Kidney epithelial cell (primary cell): ENCODE measurements at regions not wholly inside any gene's neighbourhood (a gene's known extent, or its start where the extent isn't known, plus 50 kb on each side); places are given as distances from the start of the nearest gene placed in this dataset.

Source experiments
- DNase-seq: peaks from one replicate; pipeline ENCODE4 v3.0.0-alpha.2; 2010; ENCODE audit warnings: low read depth
- H3K27me3 ChIP-seq: 2 replicates; pipeline ENCODE4 v1.6.0; 2011; ENCODE audit warnings: low read length; ENCODE audit not compliant: control insufficient read depth, insufficient read depth
- H3K36me3 ChIP-seq: 2 replicates; pipeline ENCODE4 v1.5.1; 2011; ENCODE audit warnings: low read length; ENCODE audit not compliant: control insufficient read depth, insufficient read depth
- H3K4me3 ChIP-seq: 2 replicates; pipeline ENCODE4 v1.5.1; 2011; ENCODE audit warnings: low read depth, mild to moderate bottlenecking, control low read depth, low read length
- TF ChIP-seq, protein P1 (sequence below): IDR thresholded peaks from 2 replicates; pipeline ENCODE4 v1.5.1; 2011; ENCODE audit warnings: mild to moderate bottlenecking, moderate library complexity, low read length, control low read depth, inconsistent platforms; ENCODE audit not compliant: insufficient read depth, poor library complexity, severe bottlenecking

DNA sequence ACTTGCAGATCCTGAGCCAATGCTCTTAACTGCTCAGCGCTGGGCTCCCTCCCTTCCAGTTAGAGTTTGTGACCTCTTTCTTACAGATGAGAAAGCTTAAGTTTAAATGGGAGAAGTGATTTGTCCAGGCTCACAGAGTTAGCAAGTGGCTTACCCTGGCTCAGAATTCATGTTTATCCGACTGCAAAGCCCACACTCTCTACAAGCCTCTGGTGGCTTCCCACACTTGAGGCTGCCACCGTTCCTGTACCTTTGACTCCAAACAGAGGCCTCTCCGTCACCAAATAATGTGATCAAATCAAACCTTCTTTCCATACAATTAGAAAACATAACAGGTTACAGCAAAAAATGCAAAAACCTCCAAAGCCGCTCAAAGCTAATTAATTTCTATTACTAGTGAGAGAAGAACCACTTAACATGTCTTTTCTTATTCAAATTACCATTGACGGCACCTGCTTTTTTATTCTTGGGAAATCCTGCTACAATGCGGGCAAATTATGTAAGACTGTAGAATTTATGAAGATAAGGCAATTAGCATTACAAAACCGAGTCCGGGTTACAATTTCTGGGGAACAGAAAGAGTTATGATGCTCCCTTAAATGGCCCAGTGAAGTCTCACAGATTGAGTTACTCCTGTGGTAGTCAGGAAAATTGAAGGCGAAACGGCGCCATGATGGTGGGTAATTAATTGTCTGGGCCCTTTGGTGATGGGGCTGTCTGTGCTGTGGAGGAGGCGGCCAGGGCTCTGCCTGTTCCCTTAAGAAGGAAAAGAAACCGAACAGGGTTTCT is 324.3 kb upstream of the POU3F1 start:
- no peak for DNase-seq
- H3K27me3 ChIP-seq, result no peaks in the 10 kb centered on the region
- H3K4me3 ChIP-seq, result no peak overlapping the region
- TF ChIP-seq, protein P1, sequence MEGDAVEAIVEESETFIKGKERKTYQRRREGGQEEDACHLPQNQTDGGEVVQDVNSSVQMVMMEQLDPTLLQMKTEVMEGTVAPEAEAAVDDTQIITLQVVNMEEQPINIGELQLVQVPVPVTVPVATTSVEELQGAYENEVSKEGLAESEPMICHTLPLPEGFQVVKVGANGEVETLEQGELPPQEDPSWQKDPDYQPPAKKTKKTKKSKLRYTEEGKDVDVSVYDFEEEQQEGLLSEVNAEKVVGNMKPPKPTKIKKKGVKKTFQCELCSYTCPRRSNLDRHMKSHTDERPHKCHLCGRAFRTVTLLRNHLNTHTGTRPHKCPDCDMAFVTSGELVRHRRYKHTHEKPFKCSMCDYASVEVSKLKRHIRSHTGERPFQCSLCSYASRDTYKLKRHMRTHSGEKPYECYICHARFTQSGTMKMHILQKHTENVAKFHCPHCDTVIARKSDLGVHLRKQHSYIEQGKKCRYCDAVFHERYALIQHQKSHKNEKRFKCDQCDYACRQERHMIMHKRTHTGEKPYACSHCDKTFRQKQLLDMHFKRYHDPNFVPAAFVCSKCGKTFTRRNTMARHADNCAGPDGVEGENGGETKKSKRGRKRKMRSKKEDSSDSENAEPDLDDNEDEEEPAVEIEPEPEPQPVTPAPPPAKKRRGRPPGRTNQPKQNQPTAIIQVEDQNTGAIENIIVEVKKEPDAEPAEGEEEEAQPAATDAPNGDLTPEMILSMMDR, result no peak
- H3K36me3 ChIP-seq, result no peaks in the 10 kb centered on the region

DNA sequence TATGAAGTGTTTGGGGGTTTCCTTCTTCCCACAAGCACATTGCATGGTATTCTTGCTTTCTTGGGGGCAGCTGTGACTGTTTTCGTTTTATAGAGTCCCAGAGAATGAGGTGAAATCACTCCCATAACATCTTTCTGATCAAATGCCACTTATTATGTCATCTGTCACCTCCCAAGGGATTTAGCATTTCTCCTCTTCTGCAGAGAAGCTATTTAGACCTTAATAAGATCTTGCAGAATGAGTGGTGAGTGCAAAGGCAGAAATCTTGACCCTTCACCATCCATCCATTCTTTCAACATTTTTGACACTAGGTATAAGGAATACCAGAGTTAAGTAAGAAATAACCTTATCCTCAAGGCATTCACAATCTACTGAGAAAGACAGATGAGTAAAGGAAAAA is 318.6 kb upstream of the POU3F1 start:
- no peak for DNase-seq
- H3K27me3 ChIP-seq, result peaks cover 2% of the 10 kb centered on the region
- TF ChIP-seq, protein P1, result no peak
- H3K4me3 ChIP-seq, result no peak overlapping the region
- H3K36me3 ChIP-seq, result no peaks in the 10 kb centered on the region

DNA sequence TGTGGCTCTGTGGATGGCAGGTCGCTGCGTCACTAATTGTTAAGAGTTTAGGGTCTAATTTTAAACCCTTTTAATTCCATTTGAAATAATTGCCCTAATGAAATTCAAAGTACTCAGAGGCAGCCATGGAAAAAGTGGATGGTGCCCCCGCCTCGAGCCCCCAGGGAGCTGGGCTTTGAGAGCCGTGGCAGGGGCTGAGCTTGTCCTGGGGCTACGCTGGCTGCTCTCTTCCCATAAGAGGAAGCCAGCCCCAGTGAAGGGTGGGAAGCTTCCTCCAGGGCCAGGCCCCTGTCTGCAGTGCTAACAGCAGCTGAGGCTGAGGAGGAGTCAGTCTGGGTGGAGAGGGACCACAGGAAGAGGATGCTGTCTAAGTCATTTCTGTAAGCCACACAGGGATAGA is 315.0 kb upstream of the POU3F1 start:
- no peak overlapping the region for H3K4me3 ChIP-seq
- no peaks in the 10 kb centered on the region for H3K36me3 ChIP-seq
- TF ChIP-seq, protein P1, result no peak
- H3K27me3 ChIP-seq, result peaks cover 2% of the 10 kb centered on the region
- DNase-seq, result no peak

DNA sequence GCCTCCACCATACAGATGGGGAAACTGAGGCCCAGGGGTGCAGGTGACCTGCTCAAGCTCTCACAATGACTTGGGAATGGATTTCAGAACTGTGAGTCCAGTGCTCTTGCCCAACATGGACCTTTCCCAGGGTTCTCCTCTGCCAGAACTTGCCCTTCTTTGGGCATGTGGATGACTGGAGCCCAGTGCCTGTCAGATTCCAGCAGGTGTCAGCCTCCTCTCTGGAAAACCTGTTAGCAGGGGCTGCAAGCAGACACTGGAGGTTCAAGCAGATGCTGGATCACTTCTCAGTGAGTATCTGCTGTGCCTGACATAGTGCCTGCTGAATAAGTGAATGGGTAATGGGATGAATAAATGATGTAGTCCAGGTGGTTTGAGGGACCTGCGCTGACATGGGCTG is 314.2 kb upstream of the POU3F1 start:
- Histone ChIP-seq H3K4me3 (no peak overlapping the region), H3K36me3 (no peaks in the 10 kb centered on the region), H3K27me3 (peaks cover 2% of the 10 kb centered on the region)
- DNase-seq, result no peak
- TF ChIP-seq, protein P1, result no peak

DNA sequence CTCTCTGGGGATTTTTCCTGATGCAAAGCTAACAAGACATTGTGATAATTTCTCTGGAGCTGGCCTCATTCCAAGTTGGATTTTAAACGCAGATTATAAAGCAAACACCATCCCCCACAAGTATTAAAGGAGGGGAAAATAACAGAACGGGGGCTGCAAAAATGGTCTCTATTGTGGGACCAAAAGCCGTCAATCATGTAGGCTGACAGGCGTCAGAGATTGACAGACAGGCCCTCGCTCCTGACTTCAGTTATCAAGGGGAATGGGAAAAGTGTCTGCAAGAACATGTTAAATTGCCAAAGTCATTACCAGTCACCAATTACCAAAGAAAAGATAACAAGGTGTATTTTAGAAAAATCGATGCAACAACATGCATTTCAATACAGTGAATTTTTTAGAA is 307.4 kb upstream of the POU3F1 start:
- Histone ChIP-seq H3K4me3 (no peak overlapping the region), H3K27me3 (no peaks in the 10 kb centered on the region), H3K36me3 (no peaks in the 10 kb centered on the region)
- no peak for DNase-seq
- TF ChIP-seq, protein P1, result no peak

DNA sequence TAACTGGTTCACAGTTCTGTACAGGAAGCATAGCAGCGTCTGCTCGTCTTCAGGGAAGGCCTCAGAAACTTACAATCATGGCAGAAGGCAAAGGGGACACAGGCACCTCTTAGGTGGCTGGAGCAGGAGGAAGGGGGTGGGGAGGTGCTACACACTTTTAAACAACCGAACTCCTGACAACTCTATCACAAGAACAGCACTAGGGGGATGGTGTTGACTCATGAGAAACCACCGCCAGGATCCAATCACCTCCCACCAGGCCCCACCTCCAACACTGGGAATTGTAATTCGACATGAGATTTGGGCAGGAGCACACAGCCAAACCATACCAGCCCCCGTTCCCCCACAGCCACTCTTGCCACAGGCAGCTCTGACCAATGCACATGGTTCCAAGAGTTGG is 306.3 kb upstream of the POU3F1 start:
- Histone ChIP-seq H3K4me3 (no peak overlapping the region), H3K36me3 (no peaks in the 10 kb centered on the region), H3K27me3 (no peaks in the 10 kb centered on the region)
- DNase-seq, result no peak
- TF ChIP-seq, protein P1, result no peak
